ENCODE measurements at regions not wholly inside any gene's neighbourhood (a gene's known extent, or its start where the extent isn't known, plus 50 kb on each side); places are given as distances from the start of the nearest gene placed in this dataset.

GRCh38 chr2:100662866-100663265 lies 100.1 kb downstream of the PDCL3 start:
- no peak for DNase-seq

GRCh38 chr2:100664021-100664755 lies 101.4 kb downstream of the PDCL3 start:
- DNase-seq, result no peak

GRCh38 chr2:100664756-100665101 lies 101.9 kb downstream of the PDCL3 start:
- DNase-seq, result no peak

- DNase-seq, result no peak
Measured at GRCh38 chr2:100666996-100667395, 104.2 kb downstream of the PDCL3 start.

GRCh38 chr2:100667801-100668200 lies 105.0 kb downstream of the PDCL3 start:
- DNase-seq, result no peak

GRCh38 chr2:100670232-100670631 lies 107.4 kb downstream of the PDCL3 start:
- DNase-seq, result no peak

- no peak for DNase-seq
Measured at GRCh38 chr2:100673115-100673514, 110.3 kb downstream of the PDCL3 start.

GRCh38 chr2:100673691-100674485 lies 111.1 kb downstream of the PDCL3 start:
- no peak for DNase-seq

- DNase-seq, result no peak
Measured at GRCh38 chr2:100674666-100675065, 111.9 kb downstream of the PDCL3 start.

GRCh38 chr2:100675373-100675772 lies 112.6 kb downstream of the PDCL3 start:
- DNase-seq, result no peak

- no peak for DNase-seq
Measured at GRCh38 chr2:100675855-100676254, 113.1 kb downstream of the PDCL3 start.

GRCh38 chr2:100676346-100676745 lies 113.6 kb downstream of the PDCL3 start:
- no peak for DNase-seq

- DNase-seq, result no peak
Measured at GRCh38 chr2:100677611-100678185, 114.9 kb downstream of the PDCL3 start.

- DNase-seq, result no peak
Measured at GRCh38 chr2:100679211-100679610, 116.4 kb downstream of the PDCL3 start.

GRCh38 chr2:100682536-100682935 lies 119.7 kb downstream of the PDCL3 start:
- DNase-seq, result no peak

- no peak for DNase-seq
Measured at GRCh38 chr2:100683231-100683630, 120.4 kb downstream of the PDCL3 start.

GRCh38 chr2:100691846-100692245 lies 128.1 kb upstream of the NPAS2 start:
- no peak for DNase-seq

- no peak for DNase-seq
Measured at GRCh38 chr2:100692381-100692780, 127.6 kb upstream of the NPAS2 start.

- no peak for DNase-seq
Measured at GRCh38 chr2:100692906-100693305, 127.0 kb upstream of the NPAS2 start.

GRCh38 chr2:100699131-100699530 lies 120.8 kb upstream of the NPAS2 start:
- DNase-seq, result no peak

GRCh38 chr2:100702438-100703109 lies 117.4 kb upstream of the NPAS2 start:
- DNase-seq, result no peak

- no peak for DNase-seq
Measured at GRCh38 chr2:100703213-100703612, 116.7 kb upstream of the NPAS2 start.

GRCh38 chr2:100703739-100704138 lies 116.2 kb upstream of the NPAS2 start:
- no peak for DNase-seq

- no peak for DNase-seq
Measured at GRCh38 chr2:100704156-100704555, 115.8 kb upstream of the NPAS2 start.
